ENCODE measurements at regions not wholly inside any gene's neighbourhood (a gene's known extent, or its start where the extent isn't known, plus 50 kb on each side); places are given as distances from the start of the nearest gene placed in this dataset.

DNA sequence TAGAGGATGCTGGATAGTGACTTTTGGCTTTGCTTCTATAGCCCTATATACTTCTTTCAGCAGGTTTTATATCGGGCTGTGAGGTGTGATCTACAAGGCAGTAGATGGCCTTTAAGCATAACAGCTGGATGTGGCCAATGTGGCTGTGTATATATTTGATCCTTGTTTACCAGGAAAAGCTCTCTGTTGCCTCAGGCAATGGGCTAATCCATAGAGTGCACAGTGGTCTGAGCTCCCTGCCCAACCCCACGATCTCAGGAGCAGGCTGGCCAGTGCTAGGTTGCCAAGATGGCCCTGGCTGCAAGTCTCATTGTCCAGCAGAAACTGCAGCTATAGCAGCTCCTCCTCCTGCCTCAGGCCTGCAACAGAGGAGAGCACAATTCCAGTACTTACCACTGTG, 72.3 kb upstream of the SPHKAP start:
- TF ChIP-seq, protein P1, sequence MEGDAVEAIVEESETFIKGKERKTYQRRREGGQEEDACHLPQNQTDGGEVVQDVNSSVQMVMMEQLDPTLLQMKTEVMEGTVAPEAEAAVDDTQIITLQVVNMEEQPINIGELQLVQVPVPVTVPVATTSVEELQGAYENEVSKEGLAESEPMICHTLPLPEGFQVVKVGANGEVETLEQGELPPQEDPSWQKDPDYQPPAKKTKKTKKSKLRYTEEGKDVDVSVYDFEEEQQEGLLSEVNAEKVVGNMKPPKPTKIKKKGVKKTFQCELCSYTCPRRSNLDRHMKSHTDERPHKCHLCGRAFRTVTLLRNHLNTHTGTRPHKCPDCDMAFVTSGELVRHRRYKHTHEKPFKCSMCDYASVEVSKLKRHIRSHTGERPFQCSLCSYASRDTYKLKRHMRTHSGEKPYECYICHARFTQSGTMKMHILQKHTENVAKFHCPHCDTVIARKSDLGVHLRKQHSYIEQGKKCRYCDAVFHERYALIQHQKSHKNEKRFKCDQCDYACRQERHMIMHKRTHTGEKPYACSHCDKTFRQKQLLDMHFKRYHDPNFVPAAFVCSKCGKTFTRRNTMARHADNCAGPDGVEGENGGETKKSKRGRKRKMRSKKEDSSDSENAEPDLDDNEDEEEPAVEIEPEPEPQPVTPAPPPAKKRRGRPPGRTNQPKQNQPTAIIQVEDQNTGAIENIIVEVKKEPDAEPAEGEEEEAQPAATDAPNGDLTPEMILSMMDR (IDR thresholded peaks at IDR 0.05; ENCODE audit: borderline replicate concordance, insufficient read depth, low read depth, low read length), result no peak
- no peak overlapping the region for H3K4me3 ChIP-seq (ENCODE audit: low read depth, low read length)

DNA sequence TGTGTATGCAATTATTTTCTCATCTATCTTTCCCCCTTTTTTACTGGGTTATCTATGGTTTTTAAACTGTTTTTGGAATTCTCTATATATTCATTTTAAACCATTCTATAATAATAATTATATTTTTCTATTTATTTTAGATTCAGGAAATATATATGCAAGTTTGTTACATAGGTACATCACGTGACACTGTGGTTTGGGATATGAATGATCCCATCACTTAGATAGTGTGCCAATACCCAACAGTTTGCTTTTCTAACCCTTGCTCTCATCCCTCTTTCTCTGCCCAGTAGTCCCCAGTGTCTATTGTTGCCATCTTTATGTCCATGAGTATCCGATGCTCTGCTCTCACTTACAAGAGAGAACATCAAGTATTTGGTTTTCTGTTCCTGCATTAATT, 65.8 kb upstream of the SPHKAP start:
- TF ChIP-seq, protein P1 (IDR thresholded peaks at IDR 0.05; ENCODE audit: borderline replicate concordance, insufficient read depth, low read depth, low read length), result no peak
- H3K4me3 ChIP-seq (ENCODE audit: low read depth, low read length), result no peak overlapping the region

DNA sequence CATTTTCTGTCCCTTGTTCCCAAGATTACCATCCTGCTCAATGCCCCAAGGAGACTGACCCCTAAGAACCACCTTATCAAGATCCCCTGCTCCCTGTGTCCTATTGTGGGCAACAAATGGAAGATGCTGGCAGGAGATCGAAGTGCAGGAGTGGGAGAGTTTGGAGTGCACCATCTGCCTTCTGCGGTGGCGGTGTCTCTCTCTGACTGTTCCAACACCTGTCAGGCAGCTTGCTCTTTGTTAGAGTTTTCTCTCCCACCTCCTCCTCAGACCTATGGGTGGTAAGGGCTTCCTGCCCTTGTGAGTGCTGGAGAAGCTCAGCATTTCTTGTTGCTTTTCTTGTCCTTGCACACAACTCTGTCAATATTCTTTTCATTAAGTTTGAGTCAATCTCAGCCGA, 64.1 kb upstream of the SPHKAP start:
- TF ChIP-seq, protein P1 (IDR thresholded peaks at IDR 0.05; ENCODE audit: borderline replicate concordance, insufficient read depth, low read depth, low read length), result no peak
- H3K4me3 ChIP-seq (ENCODE audit: low read depth, low read length), result no peak overlapping the region

DNA sequence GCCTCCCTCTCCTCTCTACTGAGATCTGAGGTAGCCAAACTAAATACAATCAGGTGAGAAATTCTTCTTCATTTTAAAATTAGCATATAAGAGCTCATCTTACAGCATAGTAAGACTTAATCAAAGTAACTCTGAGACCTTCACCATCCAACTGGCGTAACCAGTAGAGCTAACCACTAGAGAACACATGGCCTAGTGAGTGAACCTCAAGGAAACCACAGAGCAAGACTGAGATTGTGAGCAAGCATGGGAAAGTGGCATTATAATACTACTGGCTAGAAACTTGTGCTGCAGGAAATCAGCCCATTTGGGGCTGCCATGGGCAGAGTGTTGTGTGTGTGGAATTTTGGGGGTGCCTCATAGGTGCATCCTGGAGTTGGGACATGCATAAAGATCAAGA, 61.1 kb upstream of the SPHKAP start:
- TF ChIP-seq, protein P1 (IDR thresholded peaks at IDR 0.05; ENCODE audit: borderline replicate concordance, insufficient read depth, low read depth, low read length), result no peak
- H3K4me3 ChIP-seq (ENCODE audit: low read depth, low read length), result no peak overlapping the region

DNA sequence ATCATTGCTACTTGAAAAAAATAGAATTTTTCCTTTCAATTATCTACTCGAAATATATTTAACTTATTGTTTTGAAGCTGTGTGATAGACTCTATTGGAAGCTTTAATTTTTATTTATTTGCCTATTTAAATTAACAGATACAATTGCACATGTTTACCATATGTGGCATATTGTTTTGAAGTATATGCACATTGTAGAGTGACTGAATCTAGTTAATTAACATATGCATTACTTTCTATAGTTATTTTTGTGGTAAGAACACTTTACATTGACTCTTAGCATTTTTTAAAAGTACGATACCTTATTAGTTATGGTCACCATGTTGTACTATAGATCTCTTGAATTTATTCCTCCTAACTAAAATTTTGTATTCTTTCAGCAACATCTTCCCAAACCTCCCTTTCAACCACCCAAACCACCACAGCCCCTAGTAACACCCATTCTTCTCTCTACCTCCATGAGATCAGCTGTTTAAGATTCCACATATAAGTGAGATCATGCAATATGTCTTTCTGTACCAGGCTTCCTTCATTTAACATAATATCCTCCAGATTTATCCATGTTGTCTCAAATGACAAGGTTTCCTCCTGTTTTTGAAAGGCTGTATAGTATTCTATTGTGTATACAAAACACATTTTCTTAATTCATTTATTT, 58.5 kb upstream of the SPHKAP start:
- TF ChIP-seq, protein P1 (IDR thresholded peaks at IDR 0.05; ENCODE audit: borderline replicate concordance, insufficient read depth, low read depth, low read length), result no peak
- no peak overlapping the region for H3K4me3 ChIP-seq (ENCODE audit: low read depth, low read length)

DNA sequence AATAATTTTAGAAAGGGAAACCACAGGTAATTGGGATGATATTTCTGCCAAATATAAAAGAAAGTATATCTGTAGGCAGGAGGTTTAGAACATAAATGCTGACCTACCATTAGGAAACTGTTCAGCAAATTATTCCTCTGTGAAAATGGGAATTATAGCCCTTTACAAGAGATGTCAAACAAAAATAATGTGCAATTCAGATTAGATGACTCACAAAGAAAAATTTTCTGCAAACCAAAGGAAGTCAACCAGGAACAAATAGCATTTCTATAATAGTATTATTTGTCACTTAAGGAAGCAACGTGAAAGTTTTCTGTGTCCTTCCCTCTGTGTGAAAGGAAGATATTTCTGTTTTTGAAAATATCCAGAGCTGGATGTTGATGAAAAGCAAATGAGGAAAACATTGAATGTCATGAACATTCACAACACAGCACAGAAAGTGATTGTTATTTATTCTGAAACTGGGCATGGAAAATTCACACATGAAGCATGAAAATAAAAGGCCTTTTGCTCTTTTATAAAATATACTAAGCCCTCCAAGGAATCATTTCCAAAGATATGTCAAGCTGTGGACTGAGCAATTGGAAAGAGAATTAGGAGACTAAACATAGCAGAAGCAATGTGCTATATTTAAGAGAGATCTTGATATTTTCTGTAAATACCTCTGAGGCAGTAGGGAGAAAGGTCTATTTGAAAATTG, 57.9 kb upstream of the SPHKAP start:
- TF ChIP-seq, protein P1 (IDR thresholded peaks at IDR 0.05; ENCODE audit: borderline replicate concordance, insufficient read depth, low read depth, low read length), result no peak
- H3K4me3 ChIP-seq (ENCODE audit: low read depth, low read length), result no peak overlapping the region

Measured in GM12875 (cell line).